Forelimb muscle (tissue), 1 donor: ENCODE measurements at regions not wholly inside any gene's neighbourhood (a gene's known extent, or its start where the extent isn't known, plus 50 kb on each side); places are given as distances from the start of the nearest gene placed in this dataset.
"Not testable (repeated sequence)": the region's sequence is repeated elsewhere in the genome, so short reads cannot be mapped to it uniquely, and the experiment has no call there.

ENCODE experiments used
- DNase-seq: peaks from one replicate; pipeline ENCODE4 v3.0.0-alpha.2; 2013; ENCODE audit warnings: low read depth

DNA sequence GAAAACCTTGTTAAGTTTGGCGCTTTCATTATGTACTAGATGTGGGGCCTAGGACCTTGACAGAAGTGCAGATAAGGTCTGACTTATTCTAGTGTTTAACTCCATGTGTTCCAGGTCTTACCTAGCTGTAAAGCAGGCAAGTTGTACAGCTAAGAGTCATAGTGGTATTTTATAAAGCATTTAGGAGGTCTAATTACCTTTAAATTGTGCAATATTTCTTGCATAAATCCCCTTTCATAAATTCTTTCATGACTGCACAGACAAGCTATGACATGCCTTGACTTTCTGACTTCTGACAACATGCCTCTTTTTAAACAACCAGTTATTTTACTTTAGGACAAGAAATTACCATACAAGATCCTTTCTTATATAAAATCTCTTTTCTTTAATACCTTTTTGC is 151.6 kb upstream of the VSTM2A start:
- no peak for DNase-seq

- DNase-seq = no peak
Observed at GRCh38 chr7:54392935-54393334, 149.2 kb upstream of the VSTM2A start.

- no peak for DNase-seq
Observed at GRCh38 chr7:54394834-54395233, 147.3 kb upstream of the VSTM2A start.

- DNase-seq = no peak
Observed at GRCh38 chr7:54397836-54398612, 144.2 kb upstream of the VSTM2A start.

DNA sequence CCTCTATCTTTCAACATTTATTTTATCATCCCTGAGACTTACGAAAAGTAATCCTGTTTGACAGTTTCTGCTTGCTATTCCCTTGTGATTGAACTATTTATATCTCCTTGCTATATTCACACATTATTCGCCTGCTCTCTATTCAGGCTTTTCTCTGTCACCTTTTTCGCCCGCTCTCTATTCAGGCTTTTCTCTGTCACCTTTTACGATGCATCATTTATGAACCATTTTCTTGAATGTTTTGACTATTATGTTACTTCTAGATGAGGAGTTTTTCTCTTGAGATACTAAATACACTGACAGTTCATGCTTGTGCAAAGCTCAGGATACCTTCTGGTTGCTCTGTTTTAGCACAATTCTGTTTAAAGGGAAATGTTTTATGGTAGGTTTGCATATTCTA is 143.3 kb upstream of the VSTM2A start:
- no peak for DNase-seq

DNA sequence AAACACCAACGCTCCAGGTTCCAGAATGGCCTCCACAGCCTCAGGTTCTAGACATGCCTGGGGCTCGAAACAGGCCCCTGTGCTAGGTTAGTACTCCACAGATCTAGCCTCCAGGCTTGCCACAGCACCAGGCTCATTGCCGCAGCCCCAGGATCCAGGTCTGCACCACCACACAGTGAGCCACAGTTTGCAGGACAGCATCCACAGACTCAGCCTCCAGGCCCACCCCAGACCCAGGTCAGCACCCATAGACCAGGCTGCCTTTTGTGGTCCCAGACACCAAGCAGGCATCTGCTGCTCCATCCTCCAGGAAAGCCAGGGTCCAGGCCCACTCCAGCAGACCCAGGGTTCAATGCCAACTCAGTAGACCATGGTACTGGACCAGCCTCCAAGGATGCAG is 132.3 kb upstream of the VSTM2A start:
- no peak for DNase-seq

GRCh38 chr7:54416678-54417077 is 125.5 kb upstream of the VSTM2A start:
- DNase-seq = no peak

- no peak for DNase-seq
Observed at GRCh38 chr7:54419209-54419608, 123.0 kb upstream of the VSTM2A start.

GRCh38 chr7:54426406-54426805 is 115.8 kb upstream of the VSTM2A start:
- no peak for DNase-seq

DNA sequence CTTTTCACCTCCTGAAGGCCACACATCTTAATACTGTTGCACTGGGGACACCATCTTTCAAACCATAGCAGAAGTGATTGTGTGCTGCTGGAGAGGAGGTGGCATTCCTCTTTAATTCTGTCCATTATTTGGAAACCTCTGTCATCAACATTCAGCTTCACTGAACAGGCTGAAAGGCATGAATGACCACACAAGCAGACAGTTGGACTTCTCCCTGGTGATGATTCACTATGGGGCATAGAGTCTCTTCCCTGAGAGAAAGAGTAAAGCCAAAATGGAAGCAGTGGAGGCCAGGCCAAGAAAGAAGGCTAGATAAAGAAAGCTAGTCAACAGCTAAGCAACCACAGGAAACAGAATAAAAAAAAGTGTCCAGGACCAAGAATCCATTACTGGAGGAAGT is 113.1 kb upstream of the VSTM2A start:
- DNase-seq = no peak

DNA sequence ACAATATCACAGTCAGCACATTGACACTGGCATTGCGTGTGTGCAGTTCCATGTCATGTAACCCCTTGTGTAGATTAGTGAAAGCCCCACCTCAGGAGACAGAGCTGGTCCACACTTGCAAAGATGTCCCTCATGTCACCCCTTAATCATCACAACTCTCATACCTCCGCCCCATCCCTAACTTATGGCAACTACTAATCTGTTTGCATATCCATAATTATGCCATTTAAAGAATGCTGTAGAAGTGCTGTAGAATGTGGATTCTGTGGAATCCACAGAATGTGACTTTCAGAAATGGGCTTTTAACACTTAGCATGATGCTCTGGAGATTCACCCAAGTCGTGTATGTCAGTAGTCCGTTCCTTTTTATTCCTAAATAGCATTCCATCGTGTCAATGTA is 102.8 kb upstream of the VSTM2A start:
- DNase-seq = no peak

DNA sequence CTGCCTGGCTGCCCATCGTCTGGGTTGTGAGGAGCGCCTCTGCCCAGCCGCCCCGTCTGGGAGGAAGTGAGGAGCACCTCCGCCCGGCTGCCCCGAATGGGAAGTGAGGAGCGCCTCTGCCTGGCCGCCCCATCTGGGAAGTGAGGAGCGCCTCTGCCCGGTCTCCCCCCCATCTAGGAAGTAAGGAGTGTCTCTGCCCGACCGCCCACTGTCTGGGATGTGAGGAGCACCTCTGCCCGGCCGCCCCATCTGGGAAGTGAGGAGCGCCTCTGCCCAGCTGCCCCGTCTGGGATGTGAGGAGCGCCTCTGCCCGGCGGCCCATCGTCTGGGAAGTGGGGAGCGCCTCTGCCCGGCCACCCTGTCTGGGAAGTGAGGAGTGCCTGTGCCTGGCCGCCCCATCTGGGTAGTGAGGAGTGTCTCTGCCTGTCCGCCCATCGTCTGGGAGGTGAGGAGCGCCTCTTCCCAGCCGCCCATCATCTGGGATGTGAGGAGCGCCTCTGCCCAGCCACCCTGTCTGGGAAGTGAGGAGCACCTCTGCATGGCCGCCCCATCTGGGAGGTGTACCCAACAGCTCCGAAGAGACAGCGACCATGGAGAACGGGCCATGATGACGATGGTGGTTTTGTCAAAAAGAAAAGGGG is 98.0 kb upstream of the VSTM2A start:
- DNase-seq = not testable (repeated sequence)

GRCh38 chr7:54453168-54453567 is 89.0 kb upstream of the VSTM2A start:
- not testable (repeated sequence) for DNase-seq

- DNase-seq = not testable (repeated sequence)
Observed at GRCh38 chr7:54454700-54455099, 87.5 kb upstream of the VSTM2A start.

DNA sequence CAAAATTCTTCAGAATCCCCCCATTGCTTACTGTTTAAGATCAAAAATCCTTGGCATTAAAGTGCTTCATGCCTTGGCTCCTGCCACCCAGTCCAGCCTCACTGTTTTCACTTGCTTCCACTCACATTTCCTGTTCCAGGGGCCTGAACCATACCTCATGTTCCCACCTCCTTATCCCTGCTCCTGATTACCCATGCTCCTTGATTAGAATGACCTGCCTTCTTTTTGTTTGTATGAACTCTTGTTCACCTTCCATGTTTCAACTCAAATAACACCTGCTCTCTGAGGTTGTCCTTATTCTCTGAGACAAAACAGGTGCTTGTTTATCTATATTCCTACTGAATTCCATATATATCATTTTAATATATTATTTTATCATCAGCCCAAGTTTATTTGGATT is 77.1 kb upstream of the VSTM2A start:
- no peak for DNase-seq

- DNase-seq = no peak
Observed at GRCh38 chr7:54469740-54470139, 72.4 kb upstream of the VSTM2A start.

DNA sequence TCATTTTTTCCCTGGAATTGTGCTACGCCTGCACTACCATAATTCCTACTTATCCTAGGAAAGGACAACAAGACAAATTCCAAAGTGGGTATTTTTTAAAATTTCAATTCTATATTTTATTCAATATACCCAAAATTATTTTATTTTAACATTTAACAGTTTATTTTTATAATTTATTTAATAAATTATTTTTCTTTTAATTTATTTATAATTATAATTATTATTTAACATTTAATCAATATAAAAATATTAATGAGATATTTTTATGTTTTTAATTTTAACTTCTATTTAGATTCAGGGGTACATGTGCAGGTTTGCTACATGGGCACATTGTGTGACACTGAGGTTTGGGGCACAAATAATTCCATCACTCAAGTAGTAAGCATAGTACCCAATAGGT is 65.6 kb upstream of the VSTM2A start:
- no peak for DNase-seq

DNA sequence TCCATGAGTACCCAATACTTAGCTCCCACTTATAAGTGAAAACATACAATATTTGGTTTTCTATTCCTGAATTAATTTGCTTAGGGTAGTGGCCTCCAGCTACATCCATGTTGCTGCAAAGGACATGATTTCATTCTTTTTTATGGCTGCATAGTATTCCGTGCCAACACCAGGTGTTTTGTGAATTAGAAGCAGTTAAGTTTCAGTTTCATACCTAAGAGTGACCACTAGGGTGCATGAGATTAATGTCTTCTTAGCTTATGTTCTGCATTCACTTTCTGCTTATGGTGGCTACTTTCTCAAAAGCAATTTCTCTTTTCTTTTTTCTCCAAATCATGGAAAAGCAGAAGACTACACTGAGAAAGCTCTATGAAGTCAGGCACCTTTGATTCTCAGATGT is 65.1 kb upstream of the VSTM2A start:
- no peak for DNase-seq

- no peak for DNase-seq
Observed at GRCh38 chr7:54483523-54483922, 58.7 kb upstream of the VSTM2A start.

DNA sequence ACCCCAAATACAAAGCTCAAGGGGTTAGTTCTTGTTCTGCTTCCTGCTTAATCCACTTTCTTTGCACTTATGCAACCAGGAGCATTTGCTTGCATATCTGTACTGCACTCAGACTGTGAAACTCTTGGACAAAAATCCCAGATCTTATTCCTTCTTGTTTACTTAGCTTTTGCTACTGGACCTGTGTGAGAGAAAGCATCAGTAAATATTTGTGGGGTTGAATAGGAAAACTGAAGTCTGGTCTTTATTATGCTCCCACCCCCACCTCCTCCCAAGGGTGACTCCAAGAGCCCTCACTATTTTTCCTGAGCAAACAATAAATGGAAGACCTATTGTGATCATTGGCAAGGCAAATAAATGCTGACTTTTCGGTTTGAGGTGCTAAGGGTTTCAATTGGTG is 57.1 kb upstream of the VSTM2A start:
- DNase-seq = no peak
